SKM-1 treated with dmso at 0.1 percent for 144 hours (cell line): ENCODE measurements at regions not wholly inside any gene's neighbourhood (a gene's known extent, or its start where the extent isn't known, plus 50 kb on each side); places are given as distances from the start of the nearest gene placed in this dataset.

Experiments
- DNase-seq: peaks from one replicate; lab custom pipeline; 2025; ENCODE audit not compliant: unreplicated experiment; lab: John Stamatoyannopoulos, UW

DNA sequence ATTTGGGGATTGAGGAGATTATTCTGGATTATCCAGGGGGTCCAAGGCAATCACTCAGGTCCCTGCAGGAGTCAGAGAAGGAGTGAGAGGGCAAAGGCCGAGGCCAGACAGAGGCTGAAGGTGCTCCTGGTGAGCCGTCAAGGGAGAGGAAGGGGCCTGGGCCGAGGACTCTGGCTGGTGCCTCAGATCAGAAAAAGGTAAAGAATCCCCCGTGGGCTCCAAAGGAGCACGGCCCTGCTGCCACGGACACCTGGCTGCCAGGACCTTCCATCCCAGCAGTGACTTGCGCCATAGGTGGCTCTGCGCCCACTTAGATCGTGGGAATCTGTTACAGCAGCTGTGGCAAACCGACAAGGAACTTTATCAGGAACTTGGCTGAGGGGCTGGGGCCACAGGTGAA, 374.8 kb upstream of the MYT1L start:
- no peak for DNase-seq

DNA sequence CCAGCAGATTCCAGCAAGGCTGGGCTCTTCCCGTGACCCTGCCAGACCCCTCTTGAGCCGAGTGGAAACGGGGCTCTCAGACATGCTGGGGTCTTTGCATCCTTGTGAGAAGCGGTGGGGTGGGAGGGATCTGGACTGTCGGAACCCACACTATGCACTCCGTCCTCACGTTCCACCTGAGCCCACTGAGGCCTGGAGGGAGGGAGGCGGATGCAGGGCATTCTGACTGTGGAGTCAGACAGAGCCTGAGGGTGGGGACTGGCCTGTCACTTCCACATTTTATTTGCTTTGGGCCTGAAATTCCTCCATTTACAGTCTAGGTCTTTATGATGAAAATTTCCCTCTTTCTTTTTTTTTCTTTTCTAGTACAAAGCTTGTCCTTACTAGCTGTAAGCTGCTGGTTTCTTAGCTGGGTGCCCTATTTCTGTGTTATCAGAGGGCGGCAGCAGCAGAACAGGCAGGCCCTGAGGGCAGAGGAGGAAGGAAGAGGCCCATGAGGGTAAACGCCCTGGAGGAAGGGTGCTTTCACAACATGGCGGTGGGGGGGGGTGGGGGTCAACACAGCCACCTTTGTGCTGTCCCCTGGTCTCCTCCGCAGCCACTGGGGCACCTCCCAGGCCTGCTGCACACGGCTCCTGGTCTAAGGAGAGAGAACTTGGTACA, 373.5 kb upstream of the MYT1L start:
- peak; percentile 80 for DNase-seq

GRCh38 chr2:2703762-2704427, 372.8 kb upstream of the MYT1L start:
- peak; percentile 67 for DNase-seq

GRCh38 chr2:2703172-2703571, 372.1 kb upstream of the MYT1L start:
- no peak for DNase-seq

DNA sequence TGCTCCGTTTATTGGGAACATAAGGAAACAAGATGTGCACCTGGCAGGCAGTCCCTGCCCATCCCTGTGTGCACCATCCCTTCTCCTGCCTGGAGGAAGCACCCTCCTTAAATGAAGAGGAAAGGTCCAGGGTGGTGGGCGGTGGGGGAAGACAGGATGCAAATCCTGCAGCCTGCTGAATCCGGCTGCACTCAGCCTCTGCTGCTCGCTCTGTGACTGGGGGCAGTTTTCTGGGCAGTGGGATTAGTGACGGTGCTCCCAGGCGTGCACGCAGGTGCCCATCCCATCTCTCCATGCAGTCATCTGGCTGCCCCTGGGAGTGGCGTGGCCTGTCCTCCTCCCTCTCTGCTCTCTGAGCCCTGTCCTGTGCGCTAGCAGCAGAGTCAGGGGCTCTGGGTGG, 371.3 kb upstream of the MYT1L start:
- DNase-seq: no peak

GRCh38 chr2:2701813-2702212, 370.7 kb upstream of the MYT1L start:
- no peak for DNase-seq

DNA sequence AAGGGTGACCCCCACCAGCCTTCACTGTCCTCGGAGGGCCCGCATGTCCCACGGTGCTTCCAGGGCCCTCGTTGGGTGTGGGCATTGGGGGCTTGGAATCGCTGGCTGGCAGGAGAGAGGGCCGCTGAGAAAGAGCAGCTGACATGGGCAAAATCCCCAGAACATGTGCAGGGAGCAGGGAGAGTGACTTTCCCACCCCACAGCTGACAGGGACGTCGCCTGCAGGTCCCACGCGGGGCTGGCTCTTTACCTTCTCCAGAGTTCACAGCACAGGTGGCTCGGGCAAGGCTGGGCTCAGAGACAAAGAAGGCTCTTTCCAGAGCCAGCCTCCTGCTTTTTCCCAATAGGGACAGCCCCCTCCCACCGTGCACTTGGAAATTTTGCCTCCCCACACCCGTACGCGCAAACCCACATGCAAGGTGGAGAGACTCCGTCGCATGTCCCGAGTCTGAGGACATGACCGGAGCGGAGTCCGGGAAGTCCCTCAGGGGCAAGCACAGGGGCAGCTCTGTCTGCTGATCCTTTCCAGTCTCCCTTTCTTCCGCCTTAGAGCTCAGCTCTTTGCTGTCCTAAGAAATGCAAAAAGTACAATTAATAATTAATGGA, 370.2 kb upstream of the MYT1L start:
- no peak for DNase-seq

DNA sequence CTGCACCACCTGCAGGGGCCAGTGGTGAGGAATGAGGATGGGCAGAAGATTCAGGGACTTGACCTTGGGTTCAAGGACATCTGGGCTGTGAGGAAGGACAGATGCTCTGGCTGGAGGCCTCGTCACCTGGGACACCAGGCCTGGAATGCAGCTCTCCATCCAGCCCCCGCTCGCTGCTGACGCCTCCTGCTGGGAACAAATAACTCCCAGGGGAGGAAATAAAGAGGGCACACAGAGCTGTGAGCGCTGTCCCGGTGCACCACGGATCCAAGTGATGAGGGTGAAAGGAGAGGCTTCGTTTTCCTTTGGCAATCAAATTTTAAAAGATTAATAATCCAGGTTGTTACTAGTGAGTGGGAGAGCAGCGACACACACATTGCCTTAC, 368.0 kb upstream of the MYT1L start:
- DNase-seq: no peak

GRCh38 chr2:2698182-2699120, 367.4 kb upstream of the MYT1L start:
- DNase-seq: peak; percentile 22

- no peak for DNase-seq
Observed at GRCh38 chr2:2696733-2697455, 365.8 kb upstream of the MYT1L start.

- DNase-seq: no peak
Observed at GRCh38 chr2:2696325-2696724, 365.2 kb upstream of the MYT1L start.

GRCh38 chr2:2694746-2695145, 363.7 kb upstream of the MYT1L start:
- no peak for DNase-seq

DNA sequence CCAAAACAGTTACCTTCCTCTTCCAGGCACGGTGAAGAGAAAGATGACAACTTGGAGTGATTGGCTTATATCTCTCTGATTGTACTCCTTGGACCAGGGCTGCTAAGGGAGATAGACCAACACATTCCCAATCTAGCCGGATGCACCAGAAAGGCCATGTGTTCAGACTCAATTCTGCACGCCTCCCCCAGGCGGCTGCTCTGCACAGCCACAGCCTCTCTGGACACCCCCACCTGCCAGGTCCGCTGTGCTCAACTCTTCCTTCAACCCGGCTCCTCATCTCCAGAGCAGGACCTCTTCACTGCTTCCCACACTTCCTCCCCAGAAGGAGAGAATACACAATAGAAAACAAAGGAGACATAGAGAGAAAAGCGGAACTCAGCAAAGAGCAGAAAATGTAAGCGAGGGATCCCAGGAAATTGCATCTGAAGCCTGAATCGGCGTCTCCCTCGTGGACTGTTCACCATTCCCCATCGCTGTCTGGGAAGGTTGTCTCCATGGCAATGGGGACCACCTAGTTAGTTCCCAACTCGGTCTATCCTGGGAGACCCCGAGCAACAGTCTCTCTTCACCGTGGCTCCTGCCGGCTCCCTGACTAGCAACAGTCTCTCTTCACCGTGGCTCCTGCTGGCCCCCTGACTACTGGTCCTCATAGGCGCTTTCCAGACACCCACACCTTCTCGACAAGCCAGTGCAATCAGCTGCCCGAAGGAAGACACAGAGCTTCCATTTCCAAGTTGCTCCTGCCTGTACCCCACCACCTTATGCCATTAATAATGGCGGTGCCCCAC, 361.7 kb upstream of the MYT1L start:
- no peak for DNase-seq

DNA sequence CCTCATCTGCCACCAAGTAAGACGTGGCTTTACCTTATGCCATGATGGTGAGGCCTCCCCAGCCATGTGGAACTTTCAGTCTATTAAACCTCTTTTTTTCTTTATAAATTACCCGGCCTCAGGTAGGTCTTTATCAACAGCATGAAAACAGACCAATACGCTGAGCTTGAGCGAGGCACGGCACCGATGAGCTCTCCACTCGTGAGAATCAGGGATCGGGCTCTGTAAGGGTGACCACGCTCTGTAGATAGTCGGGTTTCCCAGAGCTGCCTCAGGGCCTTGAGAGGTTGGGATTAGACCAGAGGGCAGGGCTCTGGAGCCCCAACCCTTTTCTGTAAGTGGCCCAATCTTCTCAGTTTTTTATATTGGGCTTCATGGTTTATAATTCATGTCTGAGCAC, 360.3 kb upstream of the MYT1L start:
- no peak for DNase-seq

DNA sequence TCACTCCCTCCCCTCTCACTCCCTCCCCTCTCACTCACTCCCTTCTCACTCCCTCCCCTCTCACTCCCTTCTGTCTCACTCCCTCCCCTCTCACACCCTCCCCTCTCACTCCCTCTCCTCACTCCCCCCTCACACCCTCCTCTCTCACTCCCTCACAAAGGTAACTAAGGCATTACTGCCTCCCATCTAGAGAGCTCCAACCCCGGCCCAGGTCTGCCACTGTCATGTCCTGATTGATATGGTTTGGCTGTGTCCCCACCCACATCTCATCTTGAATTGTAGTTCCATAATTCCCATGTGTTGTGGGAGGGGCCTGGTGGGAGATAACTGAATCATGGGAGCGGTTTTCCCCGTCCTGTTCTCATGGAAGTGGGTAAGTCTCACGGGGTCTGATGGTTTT, 359.9 kb upstream of the MYT1L start:
- no peak for DNase-seq

DNA sequence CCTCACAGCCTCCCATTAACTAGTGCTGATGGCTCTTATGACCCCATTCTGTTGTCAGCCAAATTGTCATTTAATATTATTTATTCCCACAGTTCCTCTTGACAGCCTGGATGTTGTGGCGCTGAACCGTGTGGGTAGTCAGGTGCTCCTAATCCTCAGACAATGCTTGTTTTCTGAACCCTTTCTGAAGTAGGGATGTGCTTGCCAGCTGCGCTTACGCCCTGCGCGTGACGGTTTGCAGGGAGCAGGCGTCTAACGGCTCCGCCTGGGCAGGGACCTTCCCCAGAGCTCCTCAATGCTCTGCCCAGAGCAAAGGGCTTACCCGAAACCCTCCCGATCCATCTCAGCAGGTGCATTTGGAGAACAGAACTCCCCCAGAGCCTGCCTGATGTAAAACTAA, 358.2 kb upstream of the MYT1L start:
- DNase-seq: no peak

DNA sequence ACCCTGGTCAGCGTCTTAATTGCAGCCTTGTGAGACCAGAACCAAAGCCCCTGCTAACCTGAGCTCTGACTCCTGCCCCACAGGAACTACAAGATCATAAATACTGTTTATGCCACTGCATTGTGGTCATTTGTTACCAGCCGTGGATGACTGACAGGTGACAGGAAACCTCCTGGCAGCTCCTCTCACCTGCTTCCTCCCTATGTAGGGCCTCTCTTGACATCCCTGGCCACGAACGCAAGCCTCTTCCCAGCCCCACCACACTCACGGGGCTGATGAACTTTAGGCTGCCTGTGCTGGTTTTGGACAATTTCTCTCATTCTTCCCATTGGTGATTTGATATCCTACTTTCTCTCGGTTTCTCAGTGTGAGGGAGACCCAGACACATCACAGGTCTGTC, 357.2 kb upstream of the MYT1L start:
- DNase-seq: no peak

- no peak for DNase-seq
Observed at GRCh38 chr2:2687745-2688144, 356.7 kb upstream of the MYT1L start.

- DNase-seq: no peak
Observed at GRCh38 chr2:2686222-2686621, 355.1 kb upstream of the MYT1L start.

- DNase-seq: no peak
Observed at GRCh38 chr2:2683606-2684224, 352.6 kb upstream of the MYT1L start.
